ENCODE measurements at regions not wholly inside any gene's neighbourhood (a gene's known extent, or its start where the extent isn't known, plus 50 kb on each side); places are given as distances from the start of the nearest gene placed in this dataset.

- H3K4me3 ChIP-seq (ENCODE audit: low read depth, low read length) = no peak overlapping the region
- no peak for DNase-seq (ENCODE audit: low read depth, low spot score)
- TF ChIP-seq, protein P1, sequence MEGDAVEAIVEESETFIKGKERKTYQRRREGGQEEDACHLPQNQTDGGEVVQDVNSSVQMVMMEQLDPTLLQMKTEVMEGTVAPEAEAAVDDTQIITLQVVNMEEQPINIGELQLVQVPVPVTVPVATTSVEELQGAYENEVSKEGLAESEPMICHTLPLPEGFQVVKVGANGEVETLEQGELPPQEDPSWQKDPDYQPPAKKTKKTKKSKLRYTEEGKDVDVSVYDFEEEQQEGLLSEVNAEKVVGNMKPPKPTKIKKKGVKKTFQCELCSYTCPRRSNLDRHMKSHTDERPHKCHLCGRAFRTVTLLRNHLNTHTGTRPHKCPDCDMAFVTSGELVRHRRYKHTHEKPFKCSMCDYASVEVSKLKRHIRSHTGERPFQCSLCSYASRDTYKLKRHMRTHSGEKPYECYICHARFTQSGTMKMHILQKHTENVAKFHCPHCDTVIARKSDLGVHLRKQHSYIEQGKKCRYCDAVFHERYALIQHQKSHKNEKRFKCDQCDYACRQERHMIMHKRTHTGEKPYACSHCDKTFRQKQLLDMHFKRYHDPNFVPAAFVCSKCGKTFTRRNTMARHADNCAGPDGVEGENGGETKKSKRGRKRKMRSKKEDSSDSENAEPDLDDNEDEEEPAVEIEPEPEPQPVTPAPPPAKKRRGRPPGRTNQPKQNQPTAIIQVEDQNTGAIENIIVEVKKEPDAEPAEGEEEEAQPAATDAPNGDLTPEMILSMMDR (IDR thresholded peaks at IDR 0.05; ENCODE audit: insufficient read depth, low read length, missing control alignments) = no peak
- ChIA-PET CTCF (no interaction called here), POLR2A (no interaction called here)
Measured at GRCh38 chr3:26827169-26827568, 204.6 kb downstream of the LRRC3B start.

DNA sequence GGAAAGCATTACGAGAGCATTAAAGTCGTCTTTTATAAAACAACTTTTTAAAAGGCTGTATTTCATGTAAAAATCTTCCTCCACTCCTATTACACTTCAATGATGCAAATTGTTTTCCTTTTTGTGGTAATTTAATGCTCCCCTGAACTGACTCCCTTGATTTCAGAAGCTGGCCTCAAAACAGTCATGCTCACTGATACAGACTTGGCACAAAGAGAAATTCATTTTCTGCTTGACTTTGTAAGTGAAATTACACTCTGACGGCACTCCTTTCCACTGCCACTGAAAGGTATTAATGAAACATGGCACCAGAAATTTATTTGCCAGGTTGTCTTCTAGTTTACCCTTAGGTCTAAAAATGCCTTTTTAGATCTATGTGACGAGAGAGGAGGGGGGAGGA lies 215.5 kb downstream of the LRRC3B start:
- DNase-seq (ENCODE audit: low read depth, low spot score) = no peak
- POLR2A ChIA-PET = no interaction called here
- TF ChIP-seq, protein P1 (IDR thresholded peaks at IDR 0.05; ENCODE audit: insufficient read depth, low read length, missing control alignments) = no peak
- CTCF ChIA-PET = no interaction called here
- H3K4me3 ChIP-seq (ENCODE audit: low read depth, low read length) = no peak overlapping the region

GRCh38 chr3:26839001-26839400 lies 216.4 kb downstream of the LRRC3B start:
- TF ChIP-seq, protein P1 (IDR thresholded peaks at IDR 0.05; ENCODE audit: insufficient read depth, low read length, missing control alignments) = no peak
- no peak overlapping the region for H3K4me3 ChIP-seq (ENCODE audit: low read depth, low read length)
- no peak for DNase-seq (ENCODE audit: low read depth, low spot score)
- CTCF ChIA-PET = no interaction called here
- POLR2A ChIA-PET = no interaction called here

DNA sequence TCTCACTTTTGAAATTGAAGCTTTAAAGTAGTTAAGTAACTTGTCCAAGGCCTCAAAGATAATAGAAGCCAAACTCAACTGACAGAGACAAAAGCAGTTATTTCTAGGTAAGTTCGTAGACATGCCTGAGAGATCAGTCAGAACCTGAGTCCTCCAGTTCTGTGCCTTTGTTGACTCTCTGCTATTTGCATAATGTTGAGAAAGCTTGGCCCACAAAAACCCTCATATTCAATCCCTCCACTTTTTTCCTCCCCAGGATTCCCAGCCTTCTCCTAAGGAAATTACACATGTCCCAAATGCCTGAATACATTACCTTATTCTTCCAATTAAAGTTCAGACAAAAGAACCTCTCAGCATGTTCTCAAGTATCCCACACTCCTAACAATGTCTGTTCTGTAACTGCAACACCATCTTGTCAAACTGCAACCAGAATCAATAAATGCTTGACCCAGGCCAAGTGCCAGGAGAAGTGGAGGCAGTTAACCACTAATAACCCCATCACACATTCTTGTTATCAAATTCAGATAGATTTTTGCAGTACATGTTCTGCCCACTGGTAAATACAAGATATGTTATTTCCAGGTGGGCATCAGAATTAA lies 217.8 kb downstream of the LRRC3B start:
- TF ChIP-seq, protein P1 (IDR thresholded peaks at IDR 0.05; ENCODE audit: insufficient read depth, low read length, missing control alignments) = no peak
- DNase-seq (ENCODE audit: low read depth, low spot score) = no peak
- no peak overlapping the region for H3K4me3 ChIP-seq (ENCODE audit: low read depth, low read length)
- POLR2A ChIA-PET = no interaction called here
- CTCF ChIA-PET = no interaction called here

GRCh38 chr3:26845194-26845593 lies 222.6 kb downstream of the LRRC3B start:
- ChIA-PET CTCF (no interaction called here), POLR2A (no interaction called here)
- TF ChIP-seq, protein P1 (IDR thresholded peaks at IDR 0.05; ENCODE audit: insufficient read depth, low read length, missing control alignments) = no peak
- H3K4me3 ChIP-seq (ENCODE audit: low read depth, low read length) = no peak overlapping the region
- no peak for DNase-seq (ENCODE audit: low read depth, low spot score)

- ChIA-PET POLR2A (no interaction called here), CTCF (no interaction called here)
- TF ChIP-seq, protein P1 (IDR thresholded peaks at IDR 0.05; ENCODE audit: insufficient read depth, low read length, missing control alignments) = no peak
- no peak for DNase-seq (ENCODE audit: low read depth, low spot score)
- no peak overlapping the region for H3K4me3 ChIP-seq (ENCODE audit: low read depth, low read length)
Measured at GRCh38 chr3:26847680-26848079, 225.1 kb downstream of the LRRC3B start.

Measured in AG04449 (cell line).